HCT116 (cell line): ENCODE measurements at regions not wholly inside any gene's neighbourhood (a gene's known extent, or its start where the extent isn't known, plus 50 kb on each side); places are given as distances from the start of the nearest gene placed in this dataset.

Experiments used
- ATAC-seq: fragments of 200-7000 bp; cut with Tn5 transposase; 2 replicates; pipeline ENCODE4 v1.9.1; 2020; ENCODE audit warnings: mild to moderate bottlenecking, moderate library complexity
- BruUV-seq: library from RNA; stranded (reverse); fragments of 400-500 nt; replicated peaks from 2 replicates; lab custom pipeline; 2021; lab: Mats Ljungman, UMichigan
- CTCF ChIA-PET: fragments of 300-600 bp; sonication (Branson Sonifier 250); formaldehyde crosslinking; loops from one replicate; lab custom pipeline; 2021; ENCODE audit warnings: antibody characterized with exemption; lab: Charles Lee
- POLR2A ChIA-PET: fragments of 300-600, 350-600 bp; sonication (Branson Sonifier 250); formaldehyde crosslinking; loops from one replicate; lab custom pipeline; 2021; ENCODE audit warnings: antibody characterized with exemption; lab: Charles Lee
- RAD21 ChIA-PET, 2 experiments: fragments of 300-600 bp; sonication (Branson Sonifier 250); formaldehyde crosslinking; loops; one replicate each; lab custom pipeline; 2023; ENCODE audit warnings: low total read pairs in 2 of 2; ENCODE audit not compliant: uncharacterized antibody in 2 of 2, unreplicated experiment in 2 of 2, low non-redundant PET in 1 of 2; lab: Charles Lee
- DNase-seq: peaks from one replicate; pipeline ENCODE4 v3.0.0-alpha.2; 2010; ENCODE audit warnings: low read depth, low spot score
- H2AFZ ChIP-seq: fragments of 200-600 bp; shearing (Covaris generic), sonication (generic); 2 replicates; pipeline ENCODE4 v1.6.1; 2017; ENCODE audit warnings: low read depth, mixed run types, mixed read lengths, antibody characterized with exemption, low read length; ENCODE audit not compliant: poor library complexity, severe bottlenecking
- H3K27ac ChIP-seq: 2 replicates; pipeline ENCODE4 v1.5.1; 2012; ENCODE audit warnings: low read depth, low read length
- H3K27me3 ChIP-seq: fragments of 200-600 bp; sonication (generic); 2 replicates; pipeline ENCODE4 v1.6.1; 2016; ENCODE audit warnings: mixed run types, low read length, mixed read lengths; ENCODE audit not compliant: insufficient read depth
- H3K36me3 ChIP-seq, 2 experiments: fragments of 200-500 bp in 1 of 2; fragments of 200-600 bp in 1 of 2; sonication (Bioruptor generic) in 1 of 2; sonication (generic) in 1 of 2; 2 replicates each; pipeline versions ENCODE4 v1.5.1 to v1.6.1; 2014 to 2016; ENCODE audit warnings: low read length in 2 of 2, inconsistent platforms in 1 of 2, mixed read lengths in 1 of 2, mixed run types in 1 of 2; ENCODE audit not compliant: insufficient read depth in 2 of 2, control insufficient read depth in 1 of 2
- H3K4me1 ChIP-seq, 2 experiments: fragments of 200-600 bp in 1 of 2; sonication (generic) in 1 of 2; 2 replicates each; pipeline versions ENCODE4 v1.5.1 to v1.6.1; 2012 to 2017; ENCODE audit warnings: low read length in 2 of 2, inconsistent platforms in 1 of 2, mild to moderate bottlenecking in 1 of 2, mixed read lengths in 1 of 2, mixed run types in 1 of 2, moderate library complexity in 1 of 2; ENCODE audit not compliant: insufficient read depth in 2 of 2, control insufficient read depth in 1 of 2
- H3K4me2 ChIP-seq: fragments of 200-600 bp; sonication (generic); 2 replicates; pipeline ENCODE4 v1.6.1; 2017; ENCODE audit warnings: mixed run types, low read length, mixed read lengths
- H3K4me3 ChIP-seq, 2 experiments: fragments of 200-600 bp in 1 of 2; sonication (generic) in 1 of 2; replicated peaks in 1 of 2; 2 replicates each; pipeline ENCODE4 v1.5.1; 2011 to 2016; ENCODE audit warnings: low read length in 2 of 2, control low read depth in 1 of 2, low read depth in 1 of 2, mild to moderate bottlenecking in 1 of 2, mixed read lengths in 1 of 2, mixed run types in 1 of 2
- H3K79me2 ChIP-seq: fragments of 200-600 bp; sonication (generic); 2 replicates; pipeline ENCODE4 v1.6.1; 2017; ENCODE audit warnings: mild to moderate bottlenecking, mixed run types, low read length, moderate library complexity, mixed read lengths; ENCODE audit not compliant: insufficient read depth
- H3K9ac ChIP-seq: fragments of 200-600 bp; sonication (generic); 2 replicates; pipeline ENCODE4 v1.6.1; 2016; ENCODE audit warnings: low read length, mixed read lengths
- H3K9me2 ChIP-seq: fragments of 200-600 bp; sonication (generic), shearing (Covaris generic); 2 replicates; pipeline ENCODE4 v1.6.1; 2017; ENCODE audit warnings: mixed run types, mild to moderate bottlenecking, moderate library complexity; ENCODE audit not compliant: insufficient read depth
- H3K9me3 ChIP-seq, 2 experiments: fragments of 200-500 bp in 1 of 2; fragments of 200-600 bp in 1 of 2; sonication (Bioruptor generic) in 1 of 2; sonication (generic) in 1 of 2; 2 replicates each; pipeline ENCODE4 v1.6.1; 2014 to 2017; ENCODE audit warnings: low read length in 2 of 2, mixed read lengths in 2 of 2, inconsistent platforms in 1 of 2, low read depth in 1 of 2, mild to moderate bottlenecking in 1 of 2, mixed run types in 1 of 2, moderate library complexity in 1 of 2; ENCODE audit not compliant: control insufficient read depth in 1 of 2, insufficient read depth in 1 of 2
- H4K20me1 ChIP-seq: fragments of 200-600 bp; sonication (generic), shearing (Covaris generic); 2 replicates; pipeline ENCODE4 v1.6.1; 2017; ENCODE audit warnings: mixed run types, mild to moderate bottlenecking, moderate library complexity; ENCODE audit not compliant: insufficient read depth
- ATF3 ChIP-seq: IDR thresholded peaks from 2 replicates; pipeline ENCODE4 v1.6.1; 2012
- CBX3 ChIP-seq: IDR thresholded peaks from 2 replicates; pipeline ENCODE4 v1.6.1; 2012; ENCODE audit warnings: low read depth
- CTCF ChIP-seq, 3 experiments: fragments of 200-600 bp in 1 of 3; sonication (generic) in 1 of 3; IDR thresholded peaks in 2 of 3; conservative IDR thresholded peaks in 1 of 3; 2 replicates each; pipeline ENCODE4 v1.5.1; 2012 to 2017; ENCODE audit warnings: low read depth in 2 of 3, low read length in 2 of 3, antibody characterized with exemption in 1 of 3, borderline replicate concordance in 1 of 3, control low read depth in 1 of 3, mild to moderate bottlenecking in 1 of 3, mixed read lengths in 1 of 3, mixed run types in 1 of 3, moderate library complexity in 1 of 3; ENCODE audit not compliant: insufficient read depth in 1 of 3
- POLR2AphosphoS5 ChIP-seq: IDR thresholded peaks from 2 replicates; pipeline ENCODE4 v1.6.1; 2011; ENCODE audit warnings: mild to moderate bottlenecking, low read depth, low read length, moderate library complexity
- SRF ChIP-seq: IDR thresholded peaks from 2 replicates; pipeline ENCODE4 v1.6.1; 2012; ENCODE audit warnings: low read depth
- TCF7L2 ChIP-seq: IDR thresholded peaks from 2 replicates; pipeline ENCODE4 v1.7.0; 2011; ENCODE audit warnings: borderline replicate concordance, inconsistent platforms; ENCODE audit not compliant: insufficient read depth, insufficient read length; ENCODE audit errors: extremely low read depth
- YY1 ChIP-seq: IDR thresholded peaks from 2 replicates; pipeline ENCODE4 v1.6.1; 2011; ENCODE audit warnings: low read length, low read depth, moderate library complexity, mild to moderate bottlenecking; ENCODE audit not compliant: insufficient replicate concordance; ENCODE audit errors: extremely low read depth
- ZNF274 ChIP-seq: fragments of 200-500 bp; sonication (Bioruptor generic); IDR thresholded peaks from 2 replicates; pipeline ENCODE4 v1.6.1; 2014; ENCODE audit warnings: mild to moderate bottlenecking, low read depth, low read length, inconsistent platforms
- intact Hi-C: fragments of 100-400 bp; cut with micrococcal nuclease; formaldehyde crosslinking; loops from 2 replicates; pipeline ENCODE4 v1.10.0; 2022

- Histone ChIP-seq H3K4me2 (no peak overlapping the region), H3K79me2 (no peaks in the 10 kb centered on the region), H3K4me3 (no peak overlapping the region), H3K27me3 (no peaks in the 10 kb centered on the region), H3K4me1 (no peaks in the 10 kb centered on the region), H3K27ac (no peak overlapping the region), H4K20me1 (no peaks in the 10 kb centered on the region), H3K9ac (no peak overlapping the region), H3K9me2 (no peaks in the 10 kb centered on the region), H3K9me3 (no peaks in the 10 kb centered on the region), H2AFZ (no peak overlapping the region), H3K36me3 (no peaks in the 10 kb centered on the region)
- no TSS peak for BruUV-seq
- RAD21 ChIA-PET: no interaction called here
- ATAC-seq (no peak), DNase-seq (no peak)
- CTCF ChIA-PET: no interaction called here
- POLR2A ChIA-PET: no interaction called here
- no peak for TF ChIP-seq CBX3
- TF ChIP-seq POLR2AphosphoS5: no peak
- no peak for TF ChIP-seq YY1
- TF ChIP-seq CTCF (IDR thresholded peaks at IDR 0.05 in 2 of 3, conservative IDR thresholded peaks at IDR 0.05 in 1 of 3; ENCODE audit: borderline replicate concordance in 1 of 3, insufficient read depth in 1 of 3, low read depth in 2 of 3, low read length in 2 of 3): no peak
- TF ChIP-seq TCF7L2: no peak
- TF ChIP-seq SRF: no peak
- TF ChIP-seq ATF3: no peak
- no peak for TF ChIP-seq ZNF274
- intact Hi-C loops: no loop called here
Measured at GRCh38 chr13:47306991-47307390, 410.1 kb upstream of the HTR2A start.
